NCI-H1048 (cell line): ENCODE measurements at regions not wholly inside any gene's neighbourhood (a gene's known extent, or its start where the extent isn't known, plus 50 kb on each side); places are given as distances from the start of the nearest gene placed in this dataset.

Experiments
- DNase-seq: peaks from one replicate; lab custom pipeline; 2025; lab: John Stamatoyannopoulos, UW

GRCh38 chr16:79264237-79265109 lies 336.1 kb downstream of the MAF start:
- DNase-seq = no peak

- no peak for DNase-seq
Measured at GRCh38 chr16:79263425-79263824, 337.1 kb downstream of the MAF start.
